HG02938 (cell line): ENCODE measurements at regions not wholly inside any gene's neighbourhood (a gene's known extent, or its start where the extent isn't known, plus 50 kb on each side); places are given as distances from the start of the nearest gene placed in this dataset.
A peak's percentile ranks its signal among the peaks of the same experiment; 100 is the strongest.

Source experiments
- ATAC-seq: cut with Tn5 transposase; IDR thresholded peaks from one replicate; pipeline ENCODE4 v1.9.1; 2021; ENCODE audit warnings: mild to moderate bottlenecking, moderate library complexity; ENCODE audit not compliant: unreplicated experiment

DNA sequence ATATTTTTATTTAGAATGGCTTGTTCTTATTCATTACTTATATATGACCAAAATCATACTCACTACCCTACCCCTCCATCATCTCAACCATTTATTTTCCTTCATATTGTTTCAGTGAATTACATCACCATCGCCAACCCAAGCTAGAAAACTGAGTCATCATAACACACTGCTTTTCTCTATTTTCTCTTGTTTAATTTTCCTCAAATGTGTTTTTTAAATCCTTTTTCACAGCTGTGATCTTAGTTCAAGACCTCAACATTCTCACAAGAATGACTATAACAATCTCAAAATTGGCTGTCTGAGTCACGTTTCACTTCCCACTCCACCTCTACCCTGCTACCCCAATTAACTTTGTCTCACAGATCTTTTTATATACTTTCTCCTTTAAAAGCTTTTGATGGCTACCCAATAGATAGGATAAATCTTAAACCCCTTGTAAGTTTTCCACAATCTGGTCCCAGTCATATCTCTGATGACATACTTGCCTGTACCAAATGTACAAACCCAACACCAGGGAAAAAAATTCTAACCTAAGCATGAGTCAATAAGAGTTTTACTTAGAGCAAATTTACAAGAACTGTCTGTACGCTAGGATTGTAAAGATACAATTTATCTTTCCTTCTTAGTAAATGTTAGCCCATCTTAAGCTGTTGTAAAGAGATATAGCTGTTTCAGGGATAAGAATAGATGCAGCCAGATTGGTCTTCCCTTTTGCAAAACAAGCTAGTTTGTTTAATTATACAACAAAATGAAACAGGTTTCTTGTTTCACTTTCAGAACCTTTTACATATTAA, 635.1 kb upstream of the SLC39A10 start:
- peak; percentile 88 for ATAC-seq

- no peak for ATAC-seq
These were observed 638.6 kb upstream of the SLC39A10 start for GRCh38 chr2:195018462-195018861.

GRCh38 chr2:195017890-195018289, 639.1 kb upstream of the SLC39A10 start:
- no peak for ATAC-seq

- no peak for ATAC-seq
These were observed 640.2 kb upstream of the SLC39A10 start for GRCh38 chr2:195016841-195017240.

GRCh38 chr2:195009202-195009601, 647.8 kb upstream of the SLC39A10 start:
- ATAC-seq: no peak

GRCh38 chr2:195006856-195007255, 650.2 kb upstream of the SLC39A10 start:
- ATAC-seq: no peak

DNA sequence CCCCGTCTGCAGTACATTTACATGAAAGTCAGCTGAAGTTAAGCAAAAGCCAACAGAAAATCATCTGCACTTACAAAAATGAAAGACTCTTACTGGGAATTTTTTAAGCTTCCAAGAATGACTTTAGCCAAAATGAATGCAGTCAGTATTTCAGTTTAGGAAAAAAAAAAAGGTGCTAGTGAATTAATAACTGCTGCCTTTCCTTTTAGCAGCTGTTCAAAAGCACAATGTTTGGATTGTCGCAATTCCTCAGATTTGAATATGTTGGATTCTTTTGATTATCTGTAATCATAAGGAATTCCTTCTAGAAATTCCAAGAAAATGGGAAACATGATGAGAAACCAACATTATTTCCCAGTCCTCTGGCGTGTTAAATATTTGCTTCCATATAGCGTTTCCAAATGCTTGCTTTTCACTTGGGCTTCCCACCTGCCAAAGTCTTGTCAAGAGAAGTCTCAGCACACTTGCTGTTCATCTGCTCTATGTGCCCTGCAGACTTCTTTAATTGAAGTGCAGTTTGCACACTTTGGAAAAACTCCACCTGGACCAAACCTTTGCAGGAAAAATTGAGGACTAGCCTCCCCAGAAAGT, 653.0 kb upstream of the SLC39A10 start:
- ATAC-seq: no peak

- ATAC-seq: no peak
These were observed 655.1 kb upstream of the SLC39A10 start for GRCh38 chr2:195001924-195002323.

DNA sequence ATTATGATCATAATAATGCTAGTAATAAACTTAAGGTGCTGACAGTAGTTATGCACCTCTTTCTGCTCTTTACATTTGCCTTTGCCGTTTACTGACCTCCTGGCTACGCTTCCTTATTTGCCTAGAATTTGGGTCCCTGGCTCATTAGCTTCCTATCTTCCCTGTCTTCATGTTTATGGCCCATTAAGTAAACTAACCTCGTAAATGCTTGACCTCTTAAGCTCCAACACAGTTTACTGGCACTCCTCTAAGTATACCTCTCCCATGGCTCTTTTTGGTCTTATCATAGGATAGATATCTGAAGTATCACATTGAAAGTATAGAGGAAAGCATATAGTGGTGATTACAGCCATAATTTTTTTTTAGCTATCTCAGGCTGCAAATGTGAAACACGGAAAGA, 657.3 kb upstream of the SLC39A10 start:
- ATAC-seq: no peak

- no peak for ATAC-seq
These were observed 664.4 kb upstream of the SLC39A10 start for GRCh38 chr2:194992648-194993047.

GRCh38 chr2:194985258-194985657, 671.8 kb upstream of the SLC39A10 start:
- ATAC-seq: no peak

GRCh38 chr2:194962254-194962653, 694.8 kb upstream of the SLC39A10 start:
- no peak for ATAC-seq

- no peak for ATAC-seq
These were observed 702.8 kb upstream of the SLC39A10 start for GRCh38 chr2:194954218-194954617.

GRCh38 chr2:194946826-194947225, 710.2 kb upstream of the SLC39A10 start:
- ATAC-seq: no peak

DNA sequence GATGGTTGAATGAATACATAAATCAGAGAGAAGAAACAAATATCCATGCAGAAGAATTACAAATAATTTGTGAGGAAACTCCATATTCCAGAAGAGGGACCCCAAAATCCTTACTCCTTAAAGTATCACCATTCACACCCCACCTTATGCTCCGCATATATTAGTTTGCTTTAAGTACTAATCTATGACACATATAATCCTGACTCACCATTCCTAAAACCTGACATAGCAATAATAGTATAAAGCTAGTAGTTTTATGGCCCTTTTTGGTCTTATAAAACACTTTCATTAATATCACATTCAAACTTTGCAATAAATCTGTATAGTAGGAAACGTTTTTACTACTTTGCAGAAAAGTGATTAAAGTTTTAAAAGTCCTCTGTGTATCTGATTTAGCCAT, 719.0 kb upstream of the SLC39A10 start:
- no peak for ATAC-seq

DNA sequence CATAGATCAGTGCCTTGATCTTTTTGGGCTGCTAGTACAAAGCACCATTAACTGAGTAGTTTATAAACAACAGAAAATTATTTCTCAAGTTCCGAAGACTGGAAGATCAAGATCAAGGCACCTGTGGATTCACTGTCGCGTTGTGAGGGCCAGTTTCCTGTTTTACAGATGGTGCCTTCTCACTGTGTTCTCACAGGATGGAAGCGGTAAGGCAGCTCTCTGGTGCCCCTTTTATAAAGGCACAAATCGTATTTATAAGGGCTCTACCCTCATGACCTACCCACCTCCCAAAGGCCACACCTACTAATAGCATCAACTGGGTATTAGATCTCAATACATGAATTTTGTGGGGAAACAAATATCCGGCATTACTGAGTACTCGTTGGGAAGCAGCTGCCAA, 729.5 kb upstream of the SLC39A10 start:
- ATAC-seq: no peak

DNA sequence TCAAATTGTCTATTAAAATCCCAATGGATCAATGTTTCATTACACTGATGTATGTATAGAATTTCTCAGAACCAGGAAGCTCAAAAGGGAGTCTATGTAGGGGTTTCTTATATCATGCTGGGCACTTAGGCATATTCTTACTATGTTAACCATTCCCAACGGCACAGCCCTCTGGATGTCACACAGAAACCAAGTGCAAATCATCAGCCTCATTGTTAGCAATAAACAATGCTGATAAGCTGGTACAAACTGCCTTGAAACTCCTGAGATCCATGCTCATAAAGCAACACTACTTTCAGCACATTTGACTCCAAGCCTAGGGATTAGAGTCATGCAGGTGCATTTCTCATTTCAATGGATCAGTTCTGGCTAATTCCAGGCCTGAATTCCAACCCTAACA, 730.2 kb upstream of the SLC39A10 start:
- no peak for ATAC-seq

- no peak for ATAC-seq
These were observed 731.3 kb upstream of the SLC39A10 start for GRCh38 chr2:194925742-194926141.

DNA sequence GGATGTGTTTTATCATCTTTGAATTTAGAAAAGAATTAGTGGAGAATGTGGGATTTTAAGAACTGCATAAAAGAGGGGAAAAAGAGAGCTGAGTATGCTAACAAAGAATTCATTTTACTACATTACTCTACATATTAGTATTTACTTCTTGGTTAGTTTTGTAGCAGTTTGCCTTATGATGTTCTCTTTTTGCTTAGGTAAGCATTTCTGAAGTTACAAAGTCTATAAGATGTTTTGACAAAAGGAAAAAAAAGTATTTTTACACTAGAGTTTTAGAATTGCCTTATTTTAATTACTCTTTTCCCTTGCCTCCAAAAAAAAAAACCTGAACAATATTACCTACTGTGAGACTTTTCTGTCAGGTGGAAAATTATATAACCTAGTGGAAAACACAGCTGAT, 739.5 kb upstream of the SLC39A10 start:
- ATAC-seq: no peak

DNA sequence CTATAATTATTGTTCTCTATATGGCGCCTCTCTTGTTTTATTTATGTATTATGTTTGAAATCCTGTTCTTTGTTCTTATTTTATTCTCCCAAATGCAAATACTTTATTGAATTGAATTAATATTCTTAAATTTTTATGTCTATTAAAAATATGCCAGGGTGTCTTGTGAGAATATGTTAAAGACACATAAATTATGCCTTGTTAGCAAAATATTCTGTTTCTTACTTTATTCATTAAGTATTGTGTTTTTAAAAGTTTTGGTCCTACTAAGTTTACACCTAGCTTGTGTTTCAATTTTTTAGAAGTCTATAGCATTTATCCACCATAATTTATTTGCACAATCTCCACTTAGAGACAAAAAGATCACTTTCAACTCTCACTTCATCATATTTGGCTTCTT, 741.5 kb upstream of the SLC39A10 start:
- no peak for ATAC-seq

GRCh38 chr2:194907569-194907968, 749.5 kb upstream of the SLC39A10 start:
- ATAC-seq: no peak

- no peak for ATAC-seq
These were observed 760.2 kb upstream of the SLC39A10 start for GRCh38 chr2:194896871-194897270.

- ATAC-seq: no peak
These were observed 773.3 kb upstream of the SLC39A10 start for GRCh38 chr2:194883711-194884110.
